ENCODE measurements at regions not wholly inside any gene's neighbourhood (a gene's known extent, or its start where the extent isn't known, plus 50 kb on each side); places are given as distances from the start of the nearest gene placed in this dataset.
"Not testable (repeated sequence)": the region's sequence is repeated elsewhere in the genome, so short reads cannot be mapped to it uniquely, and the experiment has no call there.

- no peak for DNase-seq
These were observed 405.5 kb upstream of the ADGRB3 start for GRCh38 chr6:68229566-68229965.

GRCh38 chr6:68226460-68226859 lies 408.6 kb upstream of the ADGRB3 start:
- DNase-seq = no peak

- no peak for DNase-seq
These were observed 409.4 kb upstream of the ADGRB3 start for GRCh38 chr6:68225729-68226128.

- no peak for DNase-seq
These were observed 423.8 kb upstream of the ADGRB3 start for GRCh38 chr6:68211242-68211795.

GRCh38 chr6:68207612-68208011 lies 427.5 kb upstream of the ADGRB3 start:
- not testable (repeated sequence) for DNase-seq

- DNase-seq = no peak
These were observed 434.2 kb upstream of the ADGRB3 start for GRCh38 chr6:68200929-68201328.

- DNase-seq = no peak
These were observed 437.7 kb upstream of the ADGRB3 start for GRCh38 chr6:68197356-68197755.

- no peak for DNase-seq
These were observed 438.4 kb upstream of the ADGRB3 start for GRCh38 chr6:68196645-68197044.

GRCh38 chr6:68195753-68196152 lies 439.3 kb upstream of the ADGRB3 start:
- DNase-seq = not testable (repeated sequence)

GRCh38 chr6:68194846-68195478 lies 440.1 kb upstream of the ADGRB3 start:
- DNase-seq = no peak

- no peak for DNase-seq
These were observed 442.1 kb upstream of the ADGRB3 start for GRCh38 chr6:68192988-68193387.

- DNase-seq = no peak
These were observed 445.8 kb upstream of the ADGRB3 start for GRCh38 chr6:68189217-68189815.

- DNase-seq = no peak
These were observed 448.2 kb upstream of the ADGRB3 start for GRCh38 chr6:68186870-68187269.

GRCh38 chr6:68182386-68182785 lies 452.7 kb upstream of the ADGRB3 start:
- DNase-seq = no peak

GRCh38 chr6:68181027-68181426 lies 454.1 kb upstream of the ADGRB3 start:
- DNase-seq = not testable (repeated sequence)

GRCh38 chr6:68173616-68174015 lies 461.5 kb upstream of the ADGRB3 start:
- DNase-seq = no peak

- no peak for DNase-seq
These were observed 465.2 kb upstream of the ADGRB3 start for GRCh38 chr6:68169922-68170321.

GRCh38 chr6:68167604-68168003 lies 467.5 kb upstream of the ADGRB3 start:
- no peak for DNase-seq

GRCh38 chr6:68160812-68161211 lies 474.3 kb upstream of the ADGRB3 start:
- DNase-seq = not testable (repeated sequence)

GRCh38 chr6:68160348-68160747 lies 474.7 kb upstream of the ADGRB3 start:
- no peak for DNase-seq

- DNase-seq = no peak
These were observed 475.6 kb upstream of the ADGRB3 start for GRCh38 chr6:68159433-68159832.

- no peak for DNase-seq
These were observed 476.8 kb upstream of the ADGRB3 start for GRCh38 chr6:68158256-68158655.

GRCh38 chr6:68144667-68145066 lies 490.4 kb upstream of the ADGRB3 start:
- DNase-seq = no peak

GRCh38 chr6:68141190-68141589 lies 493.9 kb upstream of the ADGRB3 start:
- no peak for DNase-seq

GRCh38 chr6:68139130-68139529 lies 496.0 kb upstream of the ADGRB3 start:
- no peak for DNase-seq

Data from NCI-H1092 (cell line).